ENCODE measurements at regions not wholly inside any gene's neighbourhood (a gene's known extent, or its start where the extent isn't known, plus 50 kb on each side); places are given as distances from the start of the nearest gene placed in this dataset.

DNA sequence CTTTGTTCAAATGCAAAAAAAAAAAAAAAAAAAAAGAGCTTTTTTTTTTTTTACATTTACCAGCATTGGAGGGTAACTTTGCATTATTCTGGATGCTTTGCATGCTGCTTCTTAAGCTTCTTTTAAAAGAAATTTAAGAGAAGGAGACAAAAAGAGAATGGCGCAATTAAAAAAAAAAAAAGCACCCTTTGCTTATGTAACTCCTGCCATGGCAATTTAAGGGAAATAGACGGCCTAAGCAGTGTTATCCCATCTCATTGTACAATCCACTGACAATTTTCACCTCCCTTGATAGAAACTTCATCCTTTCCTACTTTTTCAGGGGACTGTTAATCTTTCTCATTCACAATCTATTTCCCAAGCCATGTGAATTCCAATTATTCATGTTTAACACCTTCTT, 129.8 kb downstream of the KCTD12 start:
- Histone ChIP-seq H3K4me1 (ENCODE audit: control insufficient read depth in 4 of 4, insufficient read depth in 4 of 4, low read length in 3 of 4) (no peaks in the 10 kb centered on the region), H3K36me3 (ENCODE audit: control insufficient read depth in 4 of 4, insufficient read depth in 3 of 4, low read depth in 1 of 4, low read length in 3 of 4) (no peaks in the 10 kb centered on the region), H3K27me3 (ENCODE audit: control insufficient read depth in 4 of 4, insufficient read depth in 4 of 4, low read length in 3 of 4) (no peaks in the 10 kb centered on the region), H3K9me3 (ENCODE audit: control insufficient read depth in 4 of 4, low read length in 3 of 4) (no peaks in the 10 kb centered on the region), H3K9ac (ENCODE audit: low read depth in 1 of 2, low read length in 2 of 2) (no peak overlapping the region), H3K27ac (ENCODE audit: low read depth in 1 of 2, low read length in 2 of 2) (no peak overlapping the region), H3K4me3 (ENCODE audit: low read depth in 1 of 3, low read length in 3 of 3) (no peak overlapping the region)
- no peak for TF ChIP-seq SP1 (IDR thresholded peaks at IDR 0.05)
- TF ChIP-seq, protein P1, sequence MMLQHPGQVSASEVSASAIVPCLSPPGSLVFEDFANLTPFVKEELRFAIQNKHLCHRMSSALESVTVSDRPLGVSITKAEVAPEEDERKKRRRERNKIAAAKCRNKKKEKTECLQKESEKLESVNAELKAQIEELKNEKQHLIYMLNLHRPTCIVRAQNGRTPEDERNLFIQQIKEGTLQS (IDR thresholded peaks at IDR 0.05) = no peak
- no peak for TF ChIP-seq TAF1 (conservative IDR thresholded peaks at IDR 0.05)
- no peak for TF ChIP-seq EGR1 (IDR thresholded peaks at IDR 0.05; ENCODE audit: low read depth in 2 of 2)
- no peak for TF ChIP-seq HNF4G (IDR thresholded peaks at IDR 0.05)
- TF ChIP-seq MAX (IDR thresholded peaks at IDR 0.05) = no peak
- TF ChIP-seq RAD21 (IDR thresholded peaks at IDR 0.05) = no peak
- TF ChIP-seq, protein P2, sequence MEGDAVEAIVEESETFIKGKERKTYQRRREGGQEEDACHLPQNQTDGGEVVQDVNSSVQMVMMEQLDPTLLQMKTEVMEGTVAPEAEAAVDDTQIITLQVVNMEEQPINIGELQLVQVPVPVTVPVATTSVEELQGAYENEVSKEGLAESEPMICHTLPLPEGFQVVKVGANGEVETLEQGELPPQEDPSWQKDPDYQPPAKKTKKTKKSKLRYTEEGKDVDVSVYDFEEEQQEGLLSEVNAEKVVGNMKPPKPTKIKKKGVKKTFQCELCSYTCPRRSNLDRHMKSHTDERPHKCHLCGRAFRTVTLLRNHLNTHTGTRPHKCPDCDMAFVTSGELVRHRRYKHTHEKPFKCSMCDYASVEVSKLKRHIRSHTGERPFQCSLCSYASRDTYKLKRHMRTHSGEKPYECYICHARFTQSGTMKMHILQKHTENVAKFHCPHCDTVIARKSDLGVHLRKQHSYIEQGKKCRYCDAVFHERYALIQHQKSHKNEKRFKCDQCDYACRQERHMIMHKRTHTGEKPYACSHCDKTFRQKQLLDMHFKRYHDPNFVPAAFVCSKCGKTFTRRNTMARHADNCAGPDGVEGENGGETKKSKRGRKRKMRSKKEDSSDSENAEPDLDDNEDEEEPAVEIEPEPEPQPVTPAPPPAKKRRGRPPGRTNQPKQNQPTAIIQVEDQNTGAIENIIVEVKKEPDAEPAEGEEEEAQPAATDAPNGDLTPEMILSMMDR (IDR thresholded peaks at IDR 0.05; ENCODE audit: low read depth, low read length, missing input control) = no peak
- DNase-seq (ENCODE audit: low spot score) = no peak
- 73% methylated on average over 2 of the region's 2 CpGs for WGBS

DNA sequence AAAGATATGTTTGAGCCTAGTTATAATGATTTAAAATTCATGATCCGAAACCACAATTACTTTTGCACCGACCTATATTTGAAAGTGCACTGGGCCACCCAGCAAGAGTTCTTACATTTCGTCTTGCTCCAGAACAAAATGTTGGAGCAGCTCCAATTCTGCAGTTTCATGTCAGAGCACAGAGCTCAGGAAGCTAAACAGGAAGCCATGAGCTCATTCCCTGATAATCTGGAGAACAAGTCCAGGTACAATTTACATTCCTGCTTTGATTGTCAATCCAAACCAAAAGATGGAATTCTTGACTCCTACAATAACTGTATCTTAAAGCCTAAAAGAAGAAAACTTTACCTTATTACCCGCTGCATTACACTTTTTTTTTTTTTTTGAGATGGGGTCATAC, 131.8 kb downstream of the KCTD12 start:
- WGBS = 67% methylated on average over 4 of the region's 4 CpGs
- Histone ChIP-seq H3K4me3 (ENCODE audit: low read depth in 1 of 3, low read length in 3 of 3) (no peak overlapping the region), H3K36me3 (ENCODE audit: control insufficient read depth in 4 of 4, insufficient read depth in 3 of 4, low read depth in 1 of 4, low read length in 3 of 4) (no peaks in the 10 kb centered on the region), H3K27me3 (ENCODE audit: control insufficient read depth in 4 of 4, insufficient read depth in 4 of 4, low read length in 3 of 4) (no peaks in the 10 kb centered on the region), H3K4me1 (ENCODE audit: control insufficient read depth in 4 of 4, insufficient read depth in 4 of 4, low read length in 3 of 4) (no peaks in the 10 kb centered on the region), H3K27ac (ENCODE audit: low read depth in 1 of 2, low read length in 2 of 2) (no peak overlapping the region), H3K9ac (ENCODE audit: low read depth in 1 of 2, low read length in 2 of 2) (no peak overlapping the region), H3K9me3 (ENCODE audit: control insufficient read depth in 4 of 4, low read length in 3 of 4) (no peaks in the 10 kb centered on the region)
- TF ChIP-seq GABPA (IDR thresholded peaks at IDR 0.05 in 1 of 2, conservative IDR thresholded peaks at IDR 0.05 in 1 of 2) (no peak), YY1 (IDR thresholded peaks at IDR 0.05) (no peak), HNF4G (IDR thresholded peaks at IDR 0.05) (no peak), SP1 (IDR thresholded peaks at IDR 0.05) (no peak), REST (IDR thresholded peaks at IDR 0.05) (no peak), JUND (IDR thresholded peaks at IDR 0.05) (no peak), MAX (IDR thresholded peaks at IDR 0.05) (no peak), ZBTB33 (IDR thresholded peaks at IDR 0.05) (no peak)
- TF ChIP-seq, protein P2 (IDR thresholded peaks at IDR 0.05; ENCODE audit: low read depth, low read length, missing input control) = no peak
- TF ChIP-seq, protein P1 (IDR thresholded peaks at IDR 0.05) = no peak
- no peak for DNase-seq (ENCODE audit: low spot score)

Measured in liver (tissue), 8 donors.